Neural cell (in vitro differentiated cells): ENCODE measurements at regions not wholly inside any gene's neighbourhood (a gene's known extent, or its start where the extent isn't known, plus 50 kb on each side); places are given as distances from the start of the nearest gene placed in this dataset.

Experiments
- H2AFZ ChIP-seq: fragments of 200-600, 300-800 bp; sonication (generic), shearing (Covaris generic); 2 replicates; pipeline ENCODE4 v1.6.0; 2014; ENCODE audit warnings: low read depth, mild to moderate bottlenecking, antibody characterized with exemption, low read length, moderate library complexity
- H3F3A ChIP-seq: fragments of 200-600 bp; shearing (Covaris generic); 2 replicates; pipeline ENCODE4 v1.6.1; 2016; ENCODE audit warnings: mild to moderate bottlenecking, moderate library complexity, mixed read lengths, antibody characterized with exemption, low read length; ENCODE audit not compliant: insufficient read depth, poor library complexity, severe bottlenecking
- H3K27ac ChIP-seq: fragments of 200-600, 300-800 bp; sonication (generic), shearing (Covaris generic); 2 replicates; pipeline ENCODE4 v1.5.1; 2014; ENCODE audit warnings: mild to moderate bottlenecking, low read length, moderate library complexity
- H3K27me3 ChIP-seq: fragments of 300-800, 200-600 bp; sonication (generic), shearing (Covaris generic); 2 replicates; pipeline ENCODE4 v1.6.0; 2014; ENCODE audit warnings: mild to moderate bottlenecking, low read depth, low read length, moderate library complexity; ENCODE audit not compliant: insufficient read depth
- H3K36me3 ChIP-seq: fragments of 300-800, 200-600 bp; sonication (generic), shearing (Covaris generic); 2 replicates; pipeline ENCODE4 v1.5.1; 2014; ENCODE audit warnings: mild to moderate bottlenecking, antibody characterized with exemption, low read length, moderate library complexity; ENCODE audit not compliant: insufficient read depth
- H3K4me2 ChIP-seq: fragments of 300-800, 200-600 bp; sonication (generic), shearing (Covaris generic); 2 replicates; pipeline ENCODE4 v1.6.0; 2014; ENCODE audit warnings: mild to moderate bottlenecking, low read length
- H3K4me3 ChIP-seq: fragments of 300-800, 200-600 bp; sonication (generic), shearing (Covaris generic); 2 replicates; pipeline ENCODE4 v1.5.1; 2014; ENCODE audit warnings: mild to moderate bottlenecking, low read length, moderate library complexity
- H3K79me2 ChIP-seq: fragments of 200-600 bp; shearing (Covaris generic); replicated peaks from 2 replicates; pipeline ENCODE4 v1.6.0; 2014; ENCODE audit warnings: mild to moderate bottlenecking, low read length, moderate library complexity; ENCODE audit not compliant: insufficient read depth
- H3K9ac ChIP-seq: fragments of 300-800, 200-600 bp; sonication (generic), shearing (Covaris generic); 2 replicates; pipeline ENCODE4 v1.6.1; 2016; ENCODE audit warnings: mild to moderate bottlenecking, low read length, mixed read lengths
- H3K9me2 ChIP-seq: fragments of 200-600 bp; shearing (Covaris generic); 2 replicates; pipeline ENCODE4 v1.6.1; 2016; ENCODE audit warnings: mild to moderate bottlenecking, low read length, mixed read lengths; ENCODE audit not compliant: insufficient read depth
- H3K9me3 ChIP-seq: fragments of 200-600, 300-800 bp; sonication (generic), shearing (Covaris generic); 2 replicates; pipeline ENCODE4 v1.6.1; 2016; ENCODE audit warnings: mild to moderate bottlenecking, mixed run types, low read length, moderate library complexity, mixed read lengths
- H4K20me1 ChIP-seq: fragments of 200-600 bp; shearing (Covaris generic); 2 replicates; pipeline ENCODE4 v1.6.1; 2016; ENCODE audit warnings: mild to moderate bottlenecking, mixed run types; ENCODE audit not compliant: insufficient read depth
- EP300 ChIP-seq: fragments of 450-650 bp; conservative IDR thresholded peaks from 2 replicates; pipeline ENCODE4 v1.6.1; 2014; ENCODE audit warnings: antibody characterized with exemption, mild to moderate bottlenecking, moderate library complexity; ENCODE audit not compliant: poor library complexity, severe bottlenecking
- EZH2 ChIP-seq: fragments of 200-600, 300-800 bp; shearing (Covaris generic), sonication (generic); IDR thresholded peaks from 2 replicates; pipeline ENCODE4 v1.6.1; 2014; ENCODE audit warnings: antibody characterized with exemption, low read length, borderline replicate concordance, mild to moderate bottlenecking; ENCODE audit not compliant: insufficient read depth, poor library complexity, severe bottlenecking
- MXI1 ChIP-seq: fragments of 450-650 bp; conservative IDR thresholded peaks from 2 replicates; pipeline ENCODE4 v1.6.1; 2014; ENCODE audit warnings: antibody characterized with exemption, mild to moderate bottlenecking; ENCODE audit not compliant: poor library complexity, severe bottlenecking
- POLR2AphosphoS5 ChIP-seq: IDR thresholded peaks from 2 replicates; pipeline ENCODE4 v1.6.1; 2012
- RAD21 ChIP-seq: fragments of 450-650 bp; conservative IDR thresholded peaks from 2 replicates; pipeline ENCODE4 v1.6.1; 2014; ENCODE audit warnings: antibody characterized with exemption, mild to moderate bottlenecking, moderate library complexity
- SMC3 ChIP-seq: fragments of 450-650 bp; conservative IDR thresholded peaks from 2 replicates; pipeline ENCODE4 v1.6.1; 2014; ENCODE audit warnings: antibody characterized with exemption, mild to moderate bottlenecking, moderate library complexity; ENCODE audit not compliant: poor library complexity
- TAF1 ChIP-seq: IDR thresholded peaks from 2 replicates; pipeline ENCODE4 v1.6.1; 2012; ENCODE audit warnings: low read depth
- TF ChIP-seq, protein P1 (sequence below): IDR thresholded peaks from 2 replicates; pipeline ENCODE4 v1.6.1; 2012; ENCODE audit warnings: borderline replicate concordance
- TF ChIP-seq, protein P2 (sequence below): fragments of 450-650 bp; IDR thresholded peaks from 2 replicates; pipeline ENCODE4 v1.5.1; 2014; ENCODE audit warnings: antibody characterized with exemption, mild to moderate bottlenecking, moderate library complexity; ENCODE audit not compliant: poor library complexity, severe bottlenecking

DNA sequence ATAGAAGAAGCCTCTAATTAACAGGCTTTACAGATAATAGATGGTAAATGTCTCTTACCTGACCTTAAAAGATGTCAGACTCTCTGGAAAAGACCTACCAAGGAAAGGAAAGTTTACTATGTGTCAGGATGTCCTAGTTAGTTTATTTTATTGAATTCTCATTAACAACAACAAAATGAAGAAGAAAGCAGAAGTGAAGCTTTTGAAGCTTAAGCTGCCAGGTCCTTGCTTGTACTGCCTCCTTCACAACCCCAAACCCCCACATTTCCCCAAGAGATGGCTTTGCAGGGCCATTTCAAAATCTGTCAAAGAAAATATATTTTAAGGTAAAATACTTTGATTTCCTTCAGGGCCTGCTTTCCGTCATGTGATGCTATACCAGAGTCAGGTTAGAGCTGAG, 798.4 kb downstream of the TUSC7 start:
- no peaks in the 10 kb centered on the region for H3K36me3 ChIP-seq
- no peak overlapping the region for H2AFZ ChIP-seq
- no peaks in the 10 kb centered on the region for H3K79me2 ChIP-seq
- H3K4me2 ChIP-seq, result no peak overlapping the region
- no peaks in the 10 kb centered on the region for H3K27me3 ChIP-seq
- H3K27ac ChIP-seq, result no peak overlapping the region
- H4K20me1 ChIP-seq, result no peaks in the 10 kb centered on the region
- H3K4me3 ChIP-seq, result no peak overlapping the region
- no peaks in the 10 kb centered on the region for H3K9me3 ChIP-seq
- H3K9ac ChIP-seq, result no peak overlapping the region
- no peak for TF ChIP-seq SMC3
- no peak for TF ChIP-seq EP300
- TF ChIP-seq MXI1, result no peak
- TF ChIP-seq, protein P1, sequence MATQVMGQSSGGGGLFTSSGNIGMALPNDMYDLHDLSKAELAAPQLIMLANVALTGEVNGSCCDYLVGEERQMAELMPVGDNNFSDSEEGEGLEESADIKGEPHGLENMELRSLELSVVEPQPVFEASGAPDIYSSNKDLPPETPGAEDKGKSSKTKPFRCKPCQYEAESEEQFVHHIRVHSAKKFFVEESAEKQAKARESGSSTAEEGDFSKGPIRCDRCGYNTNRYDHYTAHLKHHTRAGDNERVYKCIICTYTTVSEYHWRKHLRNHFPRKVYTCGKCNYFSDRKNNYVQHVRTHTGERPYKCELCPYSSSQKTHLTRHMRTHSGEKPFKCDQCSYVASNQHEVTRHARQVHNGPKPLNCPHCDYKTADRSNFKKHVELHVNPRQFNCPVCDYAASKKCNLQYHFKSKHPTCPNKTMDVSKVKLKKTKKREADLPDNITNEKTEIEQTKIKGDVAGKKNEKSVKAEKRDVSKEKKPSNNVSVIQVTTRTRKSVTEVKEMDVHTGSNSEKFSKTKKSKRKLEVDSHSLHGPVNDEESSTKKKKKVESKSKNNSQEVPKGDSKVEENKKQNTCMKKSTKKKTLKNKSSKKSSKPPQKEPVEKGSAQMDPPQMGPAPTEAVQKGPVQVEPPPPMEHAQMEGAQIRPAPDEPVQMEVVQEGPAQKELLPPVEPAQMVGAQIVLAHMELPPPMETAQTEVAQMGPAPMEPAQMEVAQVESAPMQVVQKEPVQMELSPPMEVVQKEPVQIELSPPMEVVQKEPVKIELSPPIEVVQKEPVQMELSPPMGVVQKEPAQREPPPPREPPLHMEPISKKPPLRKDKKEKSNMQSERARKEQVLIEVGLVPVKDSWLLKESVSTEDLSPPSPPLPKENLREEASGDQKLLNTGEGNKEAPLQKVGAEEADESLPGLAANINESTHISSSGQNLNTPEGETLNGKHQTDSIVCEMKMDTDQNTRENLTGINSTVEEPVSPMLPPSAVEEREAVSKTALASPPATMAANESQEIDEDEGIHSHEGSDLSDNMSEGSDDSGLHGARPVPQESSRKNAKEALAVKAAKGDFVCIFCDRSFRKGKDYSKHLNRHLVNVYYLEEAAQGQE, result no peak
- TF ChIP-seq EZH2, result no peak
- TF ChIP-seq POLR2AphosphoS5, result no peak
- no peak for TF ChIP-seq TAF1
- TF ChIP-seq, protein P2, sequence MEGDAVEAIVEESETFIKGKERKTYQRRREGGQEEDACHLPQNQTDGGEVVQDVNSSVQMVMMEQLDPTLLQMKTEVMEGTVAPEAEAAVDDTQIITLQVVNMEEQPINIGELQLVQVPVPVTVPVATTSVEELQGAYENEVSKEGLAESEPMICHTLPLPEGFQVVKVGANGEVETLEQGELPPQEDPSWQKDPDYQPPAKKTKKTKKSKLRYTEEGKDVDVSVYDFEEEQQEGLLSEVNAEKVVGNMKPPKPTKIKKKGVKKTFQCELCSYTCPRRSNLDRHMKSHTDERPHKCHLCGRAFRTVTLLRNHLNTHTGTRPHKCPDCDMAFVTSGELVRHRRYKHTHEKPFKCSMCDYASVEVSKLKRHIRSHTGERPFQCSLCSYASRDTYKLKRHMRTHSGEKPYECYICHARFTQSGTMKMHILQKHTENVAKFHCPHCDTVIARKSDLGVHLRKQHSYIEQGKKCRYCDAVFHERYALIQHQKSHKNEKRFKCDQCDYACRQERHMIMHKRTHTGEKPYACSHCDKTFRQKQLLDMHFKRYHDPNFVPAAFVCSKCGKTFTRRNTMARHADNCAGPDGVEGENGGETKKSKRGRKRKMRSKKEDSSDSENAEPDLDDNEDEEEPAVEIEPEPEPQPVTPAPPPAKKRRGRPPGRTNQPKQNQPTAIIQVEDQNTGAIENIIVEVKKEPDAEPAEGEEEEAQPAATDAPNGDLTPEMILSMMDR, result no peak
- TF ChIP-seq RAD21, result no peak
- H3F3A ChIP-seq, result no peaks in the 10 kb centered on the region
- no peaks in the 10 kb centered on the region for H3K9me2 ChIP-seq

DNA sequence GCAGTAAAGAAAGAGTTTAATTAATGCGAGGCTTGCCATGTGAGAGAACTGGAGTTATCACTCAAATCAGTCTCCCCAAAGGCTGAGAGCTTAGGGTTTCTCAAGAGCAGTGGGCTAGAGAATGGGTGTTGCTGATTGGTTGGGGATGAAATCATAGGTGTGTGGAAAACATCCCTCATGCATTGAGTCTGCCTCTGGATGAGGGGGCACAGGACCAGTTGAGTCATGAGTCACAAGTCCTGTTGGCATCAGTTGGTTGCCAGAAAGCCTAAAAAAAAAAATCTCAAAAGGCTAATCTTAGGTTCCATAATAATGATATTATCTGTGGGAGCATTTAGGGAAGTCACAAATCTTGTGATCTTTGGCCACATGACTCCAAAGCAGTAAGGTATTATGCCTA, 800.3 kb downstream of the TUSC7 start:
- Histone ChIP-seq H3K9me2 (no peaks in the 10 kb centered on the region), H2AFZ (no peak overlapping the region), H3K79me2 (no peaks in the 10 kb centered on the region), H4K20me1 (no peaks in the 10 kb centered on the region), H3K9me3 (no peaks in the 10 kb centered on the region), H3K36me3 (no peaks in the 10 kb centered on the region), H3K4me3 (no peak overlapping the region), H3K9ac (no peak overlapping the region), H3F3A (no peaks in the 10 kb centered on the region), H3K27ac (no peak overlapping the region), H3K27me3 (no peaks in the 10 kb centered on the region), H3K4me2 (no peak overlapping the region)
- TF ChIP-seq EZH2, result no peak
- no peak for TF ChIP-seq TAF1
- no peak for TF ChIP-seq POLR2AphosphoS5
- TF ChIP-seq EP300, result no peak
- TF ChIP-seq, protein P1, result no peak
- TF ChIP-seq MXI1, result no peak
- TF ChIP-seq SMC3, result no peak
- TF ChIP-seq, protein P2, result no peak
- no peak for TF ChIP-seq RAD21
